HTR-8/SVneo (cell line): ENCODE measurements at regions not wholly inside any gene's neighbourhood (a gene's known extent, or its start where the extent isn't known, plus 50 kb on each side); places are given as distances from the start of the nearest gene placed in this dataset.
"Not testable (repeated sequence)": the region's sequence is repeated elsewhere in the genome, so short reads cannot be mapped to it uniquely, and the experiment has no call there.

Experiments used
- DNase-seq: peaks from one replicate; pipeline ENCODE4 v3.0.0; 2011; ENCODE audit warnings: low spot score, mixed read lengths; ENCODE audit not compliant: insufficient read length
- FAIRE-seq: peaks from 2 replicates; lab custom pipeline; 2011; peaks lifted over from hg19 to GRCh38; lab: Jason Lieb, UNC

GRCh38 chrX:132302687-132303086 is 83.4 kb upstream of the RAP2C start:
- not testable (repeated sequence) for FAIRE-seq, DNase-seq

DNA sequence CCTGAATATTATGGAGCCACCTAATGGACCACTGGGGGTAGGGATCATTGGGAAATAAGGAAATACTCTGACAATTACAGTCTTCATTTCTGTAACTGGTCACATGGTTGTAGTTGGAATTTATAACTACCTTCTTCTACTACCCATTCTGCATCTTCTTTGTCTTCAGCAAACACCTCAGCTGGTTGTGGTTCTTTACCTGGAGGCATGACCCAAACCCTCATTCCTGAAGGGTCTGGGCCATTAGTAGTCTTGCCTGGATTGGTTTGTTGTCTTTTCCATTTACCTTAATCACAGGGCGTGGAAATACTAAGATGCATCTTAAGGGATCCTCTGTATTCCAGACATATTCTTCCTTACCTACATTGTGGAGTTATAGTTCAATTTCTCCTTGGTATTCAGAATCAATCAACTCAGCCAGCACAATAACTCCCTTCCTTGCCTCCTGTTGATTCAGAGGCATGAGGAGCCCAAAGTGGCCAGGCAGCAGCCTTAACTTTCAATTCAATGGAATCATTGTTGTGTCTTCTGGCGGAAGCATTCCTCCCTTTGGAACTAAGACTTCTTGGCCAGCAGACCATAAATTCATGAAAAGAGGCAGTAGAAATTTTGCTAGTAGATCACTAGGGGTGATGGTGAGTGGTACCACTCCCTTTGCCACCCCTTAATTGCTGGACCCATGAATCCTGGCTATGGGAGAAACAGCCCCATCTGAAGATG is 75.7 kb upstream of the RAP2C start:
- DNase-seq, result no peak
- FAIRE-seq, result no peak

- DNase-seq (no peak), FAIRE-seq (no peak)
Measured at GRCh38 chrX:132294192-132294591, 74.9 kb upstream of the RAP2C start.

DNA sequence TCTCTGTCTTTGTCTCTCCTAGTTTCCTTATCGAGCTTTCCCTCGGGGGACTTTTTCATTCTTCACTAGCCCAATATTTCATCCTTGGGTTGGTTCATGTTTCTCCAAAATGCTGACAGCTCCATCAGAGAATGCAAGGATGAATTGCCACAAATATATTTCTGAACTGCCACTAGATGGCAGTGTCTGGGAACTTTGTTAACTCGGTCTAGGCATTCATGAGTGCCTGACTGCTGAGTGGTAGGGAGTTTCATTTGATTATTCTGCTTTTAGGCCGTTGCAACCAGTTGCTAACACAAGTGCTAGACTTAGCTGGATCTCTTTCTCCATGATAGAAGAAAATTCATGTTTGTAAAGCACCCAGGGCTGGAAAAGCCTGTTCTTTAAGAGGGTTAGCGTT is 73.5 kb upstream of the RAP2C start:
- no peak for FAIRE-seq
- DNase-seq, result peak; percentile 3

DNA sequence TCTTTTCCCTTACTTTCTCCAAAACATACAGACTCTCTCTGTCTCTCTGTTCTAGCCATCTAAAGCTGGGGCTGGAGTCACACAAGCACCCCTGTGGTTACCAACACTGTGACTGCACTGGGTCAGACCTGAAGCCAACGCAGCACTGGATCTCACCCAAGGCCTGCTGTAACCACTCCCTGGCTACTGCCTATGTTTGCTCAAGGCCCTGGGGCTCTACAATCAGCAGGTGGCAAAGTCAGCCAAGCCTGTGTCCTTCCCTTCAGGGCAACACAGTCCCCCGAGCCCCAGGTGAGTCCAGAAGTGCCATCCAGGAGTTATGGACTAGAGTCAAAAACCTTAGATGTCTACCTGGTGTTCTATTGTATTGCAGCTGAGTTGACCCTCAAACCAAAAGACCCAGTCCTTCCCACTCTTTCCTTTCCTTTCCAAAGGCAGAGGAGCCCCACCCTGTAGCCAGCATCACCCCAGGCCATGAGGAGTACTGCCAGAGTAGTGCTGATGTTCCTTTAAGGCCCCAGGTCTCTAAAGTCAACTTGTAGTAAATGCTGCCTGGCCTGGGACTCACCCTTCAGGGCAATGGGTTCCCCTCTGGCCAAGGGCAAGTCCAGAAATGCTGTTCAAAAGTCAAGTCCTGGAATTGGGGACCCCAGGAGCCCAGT is 58.8 kb upstream of the RAP2C start:
- DNase-seq (no peak), FAIRE-seq (no peak)

GRCh38 chrX:132272826-132273225 is 53.6 kb upstream of the RAP2C start:
- DNase-seq (no peak), FAIRE-seq (no peak)

- FAIRE-seq, result no peak
- no peak for DNase-seq
Measured at GRCh38 chrX:132271311-132271778, 52.1 kb upstream of the RAP2C start.

GRCh38 chrX:132270699-132271098 is 51.5 kb upstream of the RAP2C start:
- no peak for FAIRE-seq
- DNase-seq, result no peak

DNA sequence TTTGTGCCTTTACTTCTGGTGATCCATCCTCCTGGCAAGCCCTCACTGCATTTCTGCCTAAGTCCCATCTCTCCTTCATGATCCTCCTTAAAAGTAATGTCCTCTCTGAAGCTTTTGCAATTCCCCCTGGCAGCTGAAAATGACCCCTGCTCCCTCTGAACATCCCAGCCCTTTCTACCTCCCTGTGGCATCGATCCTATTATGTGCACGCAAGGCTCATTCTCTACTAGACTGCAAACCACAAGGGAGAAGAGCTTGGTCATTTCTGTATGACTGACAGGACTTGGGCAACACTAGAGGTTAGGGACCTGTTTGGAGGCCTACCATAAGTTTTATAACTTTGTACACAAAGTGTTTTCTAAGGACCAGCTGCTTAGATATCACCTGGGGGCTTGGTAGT is 50.8 kb upstream of the RAP2C start:
- FAIRE-seq (no peak), DNase-seq (no peak)
